ENCODE measurements at regions not wholly inside any gene's neighbourhood (a gene's known extent, or its start where the extent isn't known, plus 50 kb on each side); places are given as distances from the start of the nearest gene placed in this dataset.
"Not testable (repeated sequence)": the region's sequence is repeated elsewhere in the genome, so short reads cannot be mapped to it uniquely, and the experiment has no call there.

DNA sequence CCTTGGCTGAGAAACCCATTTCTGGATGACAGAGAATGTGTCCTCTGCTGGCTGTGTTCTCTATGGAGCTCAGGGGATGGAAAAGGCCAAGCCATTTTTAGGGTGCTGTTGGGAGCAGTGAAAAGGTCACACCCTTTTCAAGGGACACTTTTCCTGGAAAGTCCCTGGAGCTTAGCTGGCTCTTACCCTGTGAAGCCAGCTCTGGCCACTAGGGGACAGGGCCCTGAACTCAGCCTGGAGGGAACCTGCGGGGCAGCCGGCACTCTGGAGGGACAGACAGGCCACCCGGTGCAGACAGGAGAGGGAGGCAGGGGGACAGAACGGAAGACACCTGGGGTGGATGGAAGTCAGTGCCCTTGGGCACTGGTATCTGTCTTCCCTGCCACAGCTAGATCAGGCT is 95.3 kb upstream of the ZSCAN2 start:
- DNase-seq (ENCODE audit: low read depth, low spot score); H3K9me3 ChIP-seq (ENCODE audit: control insufficient read depth, insufficient read depth, low read depth, low read length); ATAC-seq; POLR2A ChIA-PET; intact Hi-C loops (cut with micrococcal nuclease; ENCODE audit: unreplicated experiment); H3K4me1 ChIP-seq (ENCODE audit: control insufficient read depth, insufficient read depth, low read length); H3K27ac ChIP-seq (ENCODE audit: low read length); H3K27me3 ChIP-seq (ENCODE audit: control insufficient read depth, insufficient read depth, low read length); in situ Hi-C loops (cut with HindIII; ENCODE audit: low pct_unique_long_range_greater_than_20kb, low sequenced_read_pairs); BruUV-seq (replicated peaks); CTCF ChIA-PET; H3K36me3 ChIP-seq (ENCODE audit: control insufficient read depth, insufficient read depth, low read length); H3K4me3 ChIP-seq (ENCODE audit: low read depth in 2 of 2, low read length in 2 of 2): not testable (repeated sequence)

DNA sequence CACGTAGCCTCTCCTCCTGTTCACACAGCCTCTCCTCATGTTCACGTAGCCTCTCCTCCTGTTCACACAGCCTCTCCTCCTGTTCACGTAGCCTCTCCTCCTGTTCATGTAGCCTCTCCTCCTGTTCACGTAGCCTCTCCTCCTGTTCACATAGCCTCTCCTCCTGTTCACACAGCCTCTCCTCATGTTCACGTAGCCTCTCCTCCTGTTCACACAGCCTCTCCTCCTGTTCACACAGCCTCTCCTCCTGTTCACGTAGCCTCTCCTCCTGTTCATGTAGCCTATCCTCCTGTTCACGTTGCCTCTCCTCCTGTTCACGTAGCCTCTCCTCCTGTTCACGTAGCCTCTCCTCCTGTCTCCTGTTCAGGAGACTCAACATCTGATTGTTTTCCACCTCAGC is 88.5 kb upstream of the ZSCAN2 start:
- ATAC-seq; in situ Hi-C loops (cut with HindIII; ENCODE audit: low pct_unique_long_range_greater_than_20kb, low sequenced_read_pairs): not testable (repeated sequence)

DNA sequence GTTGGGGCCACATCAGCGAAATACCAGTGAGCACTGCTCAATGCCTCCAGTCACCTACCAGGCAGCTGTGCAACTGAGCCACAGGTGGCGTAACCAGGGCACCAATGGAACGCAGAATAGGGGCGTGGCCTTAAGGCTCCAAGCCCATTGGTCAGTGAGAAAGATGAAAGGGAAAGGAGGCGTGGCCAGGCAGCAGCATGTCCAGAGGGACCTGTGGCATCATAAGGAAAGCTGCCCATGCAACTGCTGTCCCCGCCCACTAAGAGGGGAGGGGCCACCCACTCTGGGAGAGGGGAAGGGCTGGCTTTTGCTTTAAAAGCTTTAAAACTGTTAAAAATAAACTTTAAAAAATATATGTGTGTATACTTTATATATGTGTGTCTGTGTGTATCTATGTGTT is 84.0 kb upstream of the ZSCAN2 start:
- ATAC-seq; CTCF ChIA-PET; H3K4me1 ChIP-seq (ENCODE audit: control insufficient read depth, insufficient read depth, low read length); H3K27me3 ChIP-seq (ENCODE audit: control insufficient read depth, insufficient read depth, low read length); DNase-seq (ENCODE audit: low read depth, low spot score); intact Hi-C loops (cut with micrococcal nuclease; ENCODE audit: unreplicated experiment); POLR2A ChIA-PET; H3K4me3 ChIP-seq (ENCODE audit: low read depth in 2 of 2, low read length in 2 of 2); H3K27ac ChIP-seq (ENCODE audit: low read length); in situ Hi-C loops (cut with HindIII; ENCODE audit: low pct_unique_long_range_greater_than_20kb, low sequenced_read_pairs); H3K36me3 ChIP-seq (ENCODE audit: control insufficient read depth, insufficient read depth, low read length); H3K9me3 ChIP-seq (ENCODE audit: control insufficient read depth, insufficient read depth, low read depth, low read length); BruUV-seq (replicated peaks): not testable (repeated sequence)

More for the DNA sequence above, 88.5 kb upstream of the ZSCAN2 start:
- POLR2A ChIA-PET; H3K36me3 ChIP-seq (ENCODE audit: control insufficient read depth, insufficient read depth, low read length); CTCF ChIA-PET; H3K27me3 ChIP-seq (ENCODE audit: control insufficient read depth, insufficient read depth, low read length); H3K4me3 ChIP-seq (ENCODE audit: low read depth in 2 of 2, low read length in 2 of 2); DNase-seq (ENCODE audit: low read depth, low spot score); intact Hi-C loops (cut with micrococcal nuclease; ENCODE audit: unreplicated experiment); H3K4me1 ChIP-seq (ENCODE audit: control insufficient read depth, insufficient read depth, low read length); H3K9me3 ChIP-seq (ENCODE audit: control insufficient read depth, insufficient read depth, low read depth, low read length); BruUV-seq (replicated peaks); H3K27ac ChIP-seq (ENCODE audit: low read length): not testable (repeated sequence)

DNA sequence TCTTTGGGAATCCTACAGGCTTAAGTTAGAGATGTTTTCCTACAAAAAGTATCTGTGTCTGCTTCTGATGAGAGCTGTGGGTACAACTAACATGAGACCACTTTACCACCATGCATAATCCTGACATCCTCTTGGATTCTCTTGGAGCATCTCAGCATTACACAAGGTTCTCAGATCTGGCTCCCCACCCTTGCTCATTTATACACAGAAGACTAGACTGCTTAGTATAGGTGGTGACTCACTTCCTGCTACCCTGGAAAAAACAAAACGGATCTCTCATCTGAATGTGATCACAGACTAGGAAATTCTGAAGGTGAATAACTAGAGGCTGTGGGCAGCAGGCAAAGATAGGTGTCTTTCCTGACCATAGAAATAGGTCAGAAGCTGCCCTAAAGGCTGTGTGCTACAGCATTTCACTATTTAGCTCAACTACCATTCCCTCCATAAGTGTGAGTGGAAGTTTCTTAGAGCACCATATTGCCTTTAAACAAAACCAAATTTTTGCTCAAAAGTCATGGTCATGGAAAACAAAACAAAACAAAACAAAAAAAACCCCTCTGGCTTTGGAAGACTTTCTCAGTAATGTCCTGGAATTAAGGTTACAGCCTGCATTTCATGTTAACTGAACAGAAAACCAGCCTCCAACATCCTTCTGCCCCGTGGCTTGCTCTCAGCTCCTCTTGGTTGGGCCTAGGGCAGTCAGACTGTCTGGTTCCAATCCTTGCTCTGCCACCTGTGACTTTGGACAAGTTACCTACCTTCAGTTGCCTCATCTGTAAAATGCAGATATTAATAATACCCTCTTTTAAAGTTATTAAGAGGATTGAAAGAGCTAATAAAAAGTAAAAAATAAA is 75.1 kb upstream of the ZSCAN2 start:
- not testable (repeated sequence) for H3K27ac ChIP-seq (ENCODE audit: low read length)
- ATAC-seq = peak; percentile 78; the same call in 1 of the 2 replicates

DNA sequence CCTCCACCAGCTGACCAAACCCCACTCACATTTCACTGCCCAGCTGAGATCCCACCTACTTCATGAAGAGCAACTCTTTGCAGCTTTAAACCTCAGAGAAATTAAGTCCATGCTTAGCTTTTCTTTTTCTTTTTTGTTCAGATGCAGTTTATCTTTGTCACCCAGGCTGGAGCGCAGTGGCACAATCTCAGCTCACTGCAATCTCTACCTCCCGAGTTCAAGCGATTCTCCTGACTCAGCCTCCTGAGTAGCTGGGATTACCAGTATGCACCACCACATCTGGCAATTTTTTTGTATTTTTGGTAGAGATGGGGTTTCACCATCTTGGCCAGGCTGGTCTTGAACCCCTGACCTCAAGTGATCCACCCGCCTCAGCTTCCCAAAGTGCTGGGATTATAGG is 70.1 kb upstream of the ZSCAN2 start:
- H3K27ac ChIP-seq (ENCODE audit: low read length); H3K4me1 ChIP-seq (ENCODE audit: control insufficient read depth, insufficient read depth, low read length); CTCF ChIA-PET; in situ Hi-C loops (cut with HindIII; ENCODE audit: low pct_unique_long_range_greater_than_20kb, low sequenced_read_pairs); H3K36me3 ChIP-seq (ENCODE audit: control insufficient read depth, insufficient read depth, low read length); ATAC-seq; H3K9me3 ChIP-seq (ENCODE audit: control insufficient read depth, insufficient read depth, low read depth, low read length); H3K27me3 ChIP-seq (ENCODE audit: control insufficient read depth, insufficient read depth, low read length); intact Hi-C loops (cut with micrococcal nuclease; ENCODE audit: unreplicated experiment); POLR2A ChIA-PET; BruUV-seq (replicated peaks); H3K4me3 ChIP-seq (ENCODE audit: low read depth in 2 of 2, low read length in 2 of 2); DNase-seq (ENCODE audit: low read depth, low spot score): not testable (repeated sequence)

More for the DNA sequence above, 75.1 kb upstream of the ZSCAN2 start:
- intact Hi-C loops (cut with micrococcal nuclease; ENCODE audit: unreplicated experiment); DNase-seq (ENCODE audit: low read depth, low spot score); BruUV-seq (replicated peaks); POLR2A ChIA-PET; H3K36me3 ChIP-seq (ENCODE audit: control insufficient read depth, insufficient read depth, low read length); H3K27me3 ChIP-seq (ENCODE audit: control insufficient read depth, insufficient read depth, low read length); H3K9me3 ChIP-seq (ENCODE audit: control insufficient read depth, insufficient read depth, low read depth, low read length); H3K4me3 ChIP-seq (ENCODE audit: low read depth in 2 of 2, low read length in 2 of 2); in situ Hi-C loops (cut with HindIII; ENCODE audit: low pct_unique_long_range_greater_than_20kb, low sequenced_read_pairs); H3K4me1 ChIP-seq (ENCODE audit: control insufficient read depth, insufficient read depth, low read length); CTCF ChIA-PET: not testable (repeated sequence)

DNA sequence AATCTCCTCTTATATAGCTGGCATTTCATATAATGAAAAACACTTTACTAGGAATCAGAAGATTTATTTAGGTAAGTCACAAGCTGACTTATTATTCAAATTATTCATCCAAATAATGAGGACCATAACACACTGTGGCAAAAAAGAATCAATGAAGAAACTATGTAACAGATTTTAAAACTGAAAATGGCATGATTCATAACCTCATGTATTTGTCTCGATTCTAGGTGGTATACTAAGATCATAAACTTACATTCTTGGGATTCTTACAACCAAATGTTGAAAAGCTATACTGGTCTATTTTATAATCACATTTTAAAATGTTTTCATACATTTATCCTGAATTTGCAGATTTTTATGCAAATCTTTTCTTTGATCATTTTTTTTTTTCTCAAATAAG is 69.6 kb upstream of the ZSCAN2 start:
- CTCF ChIA-PET; H3K4me3 ChIP-seq (ENCODE audit: low read depth in 2 of 2, low read length in 2 of 2); BruUV-seq (replicated peaks); in situ Hi-C loops (cut with HindIII; ENCODE audit: low pct_unique_long_range_greater_than_20kb, low sequenced_read_pairs); ATAC-seq; H3K36me3 ChIP-seq (ENCODE audit: control insufficient read depth, insufficient read depth, low read length); intact Hi-C loops (cut with micrococcal nuclease; ENCODE audit: unreplicated experiment); H3K4me1 ChIP-seq (ENCODE audit: control insufficient read depth, insufficient read depth, low read length); H3K27me3 ChIP-seq (ENCODE audit: control insufficient read depth, insufficient read depth, low read length); POLR2A ChIA-PET; H3K9me3 ChIP-seq (ENCODE audit: control insufficient read depth, insufficient read depth, low read depth, low read length); H3K27ac ChIP-seq (ENCODE audit: low read length); DNase-seq (ENCODE audit: low read depth, low spot score): not testable (repeated sequence)

DNA sequence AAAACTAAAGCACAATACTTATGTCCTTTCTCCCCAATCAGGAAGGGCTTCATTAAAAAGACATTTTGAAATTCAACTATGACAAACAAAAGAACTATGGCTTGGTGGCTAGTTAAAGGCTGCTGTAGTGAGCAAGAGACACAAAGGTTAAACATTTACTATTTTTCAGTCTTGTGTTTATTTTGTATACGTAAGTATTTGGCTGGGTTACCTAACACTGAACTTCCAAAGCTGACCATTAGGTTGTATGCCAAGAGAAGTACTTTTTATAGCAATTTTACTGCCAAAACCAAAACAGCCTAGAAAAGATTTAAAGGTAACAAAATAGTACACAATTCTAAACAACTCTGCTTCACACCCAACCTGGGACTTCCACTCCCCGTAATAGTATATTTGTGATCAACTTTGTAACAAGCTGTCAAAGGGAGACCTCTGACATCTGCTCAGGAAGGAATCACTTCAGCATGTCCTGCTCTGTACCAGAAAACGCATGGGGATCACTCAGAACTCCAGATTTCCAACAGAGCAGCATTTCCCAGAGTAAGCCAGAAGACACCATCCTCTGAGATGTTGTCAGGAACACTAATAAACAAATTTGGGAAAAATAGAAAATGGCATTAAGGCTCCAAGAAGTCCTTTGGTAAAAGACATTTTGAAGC is 69.0 kb upstream of the ZSCAN2 start:
- intact Hi-C loops (cut with micrococcal nuclease; ENCODE audit: unreplicated experiment); ATAC-seq; in situ Hi-C loops (cut with HindIII; ENCODE audit: low pct_unique_long_range_greater_than_20kb, low sequenced_read_pairs); CTCF ChIA-PET; H3K9me3 ChIP-seq (ENCODE audit: control insufficient read depth, insufficient read depth, low read depth, low read length); H3K4me1 ChIP-seq (ENCODE audit: control insufficient read depth, insufficient read depth, low read length); H3K4me3 ChIP-seq (ENCODE audit: low read depth in 2 of 2, low read length in 2 of 2); DNase-seq (ENCODE audit: low read depth, low spot score); H3K27me3 ChIP-seq (ENCODE audit: control insufficient read depth, insufficient read depth, low read length); H3K36me3 ChIP-seq (ENCODE audit: control insufficient read depth, insufficient read depth, low read length); H3K27ac ChIP-seq (ENCODE audit: low read length); BruUV-seq (replicated peaks): not testable (repeated sequence)
- POLR2A ChIA-PET = interaction anchor here (0.7 kb wide), 1 partner anchor 32 kb away, joined by 3 read pairs; no protein-coding TSS in a partner anchor
